HG03175 (cell line): ENCODE measurements at regions not wholly inside any gene's neighbourhood (a gene's known extent, or its start where the extent isn't known, plus 50 kb on each side); places are given as distances from the start of the nearest gene placed in this dataset.
"Not testable (repeated sequence)": the region's sequence is repeated elsewhere in the genome, so short reads cannot be mapped to it uniquely, and the experiment has no call there.

Source experiments
- ATAC-seq: cut with Tn5 transposase; IDR thresholded peaks from one replicate; pipeline ENCODE4 v1.9.1; 2021; ENCODE audit warnings: mild to moderate bottlenecking, moderate library complexity; ENCODE audit not compliant: unreplicated experiment

GRCh38 chr5:98330871-98331270 lies 442.6 kb upstream of the RGMB start:
- no peak for ATAC-seq

GRCh38 chr5:98333921-98334320 lies 439.5 kb upstream of the RGMB start:
- ATAC-seq: no peak

GRCh38 chr5:98334946-98335345 lies 438.5 kb upstream of the RGMB start:
- ATAC-seq: no peak

- no peak for ATAC-seq
Observed at GRCh38 chr5:98339141-98339848, 434.2 kb upstream of the RGMB start.

GRCh38 chr5:98341038-98342032 lies 432.1 kb upstream of the RGMB start:
- ATAC-seq: no peak

- ATAC-seq: not testable (repeated sequence)
Observed at GRCh38 chr5:98342958-98343660, 430.4 kb upstream of the RGMB start.

- ATAC-seq: no peak
Observed at GRCh38 chr5:98349251-98349989, 424.0 kb upstream of the RGMB start.

GRCh38 chr5:98349990-98350365 lies 423.5 kb upstream of the RGMB start:
- no peak for ATAC-seq

- no peak for ATAC-seq
Observed at GRCh38 chr5:98354922-98355321, 418.5 kb upstream of the RGMB start.

GRCh38 chr5:98360548-98360947 lies 412.9 kb upstream of the RGMB start:
- ATAC-seq: no peak

GRCh38 chr5:98363157-98363556 lies 410.3 kb upstream of the RGMB start:
- no peak for ATAC-seq

- no peak for ATAC-seq
Observed at GRCh38 chr5:98364549-98364948, 408.9 kb upstream of the RGMB start.

- ATAC-seq: no peak
Observed at GRCh38 chr5:98365126-98365525, 408.3 kb upstream of the RGMB start.

GRCh38 chr5:98368141-98368540 lies 405.3 kb upstream of the RGMB start:
- no peak for ATAC-seq

- ATAC-seq: no peak
Observed at GRCh38 chr5:98372351-98372750, 401.1 kb upstream of the RGMB start.

- no peak for ATAC-seq
Observed at GRCh38 chr5:98391921-98392625, 381.4 kb upstream of the RGMB start.

- not testable (repeated sequence) for ATAC-seq
Observed at GRCh38 chr5:98393205-98393604, 380.3 kb upstream of the RGMB start.

- ATAC-seq: no peak
Observed at GRCh38 chr5:98397081-98397480, 376.4 kb upstream of the RGMB start.

- ATAC-seq: no peak
Observed at GRCh38 chr5:98398465-98398864, 375.0 kb upstream of the RGMB start.

- ATAC-seq: no peak
Observed at GRCh38 chr5:98401656-98402055, 371.8 kb upstream of the RGMB start.
